WTC11 (cell line): ENCODE measurements at regions not wholly inside any gene's neighbourhood (a gene's known extent, or its start where the extent isn't known, plus 50 kb on each side); places are given as distances from the start of the nearest gene placed in this dataset.

Experiments
- ATAC-seq: fragments of 200-7000 bp; cut with Tn5 transposase; 2 replicates; pipeline ENCODE4 v1.10.0; 2021; ENCODE audit warnings: mild to moderate bottlenecking, moderate library complexity
- CTCF ChIA-PET: fragments of 300-600 bp; sonication (Branson Sonifier 250); formaldehyde crosslinking; loops from one replicate; lab custom pipeline; 2021; ENCODE audit warnings: antibody characterized with exemption; lab: Charles Lee
- POLR2A ChIA-PET: fragments of 350-600 bp; sonication (Branson Sonifier 250); formaldehyde crosslinking; loops from one replicate; lab custom pipeline; 2021; ENCODE audit warnings: antibody characterized with exemption; lab: Charles Lee
- DNase-seq: peaks from one replicate; pipeline ENCODE4 v3.0.0; 2021; ENCODE audit warnings: low spot score
- H3K27ac Mint-ChIP-seq: 2 replicates; pipeline ENCODE4 v1.8.0; 2021; ENCODE audit warnings: mixed read lengths
- H3K27me3 Mint-ChIP-seq: 2 replicates; pipeline ENCODE4 v1.8.0; 2021; ENCODE audit warnings: low read depth, mild to moderate bottlenecking, moderate library complexity, mixed read lengths
- H3K36me3 Mint-ChIP-seq: 2 replicates; pipeline ENCODE4 v1.8.0; 2021; ENCODE audit warnings: mixed read lengths
- H3K4me1 Mint-ChIP-seq: 2 replicates; pipeline ENCODE4 v1.8.0; 2022; ENCODE audit warnings: mixed read lengths
- H3K4me3 Mint-ChIP-seq: 2 replicates; pipeline ENCODE4 v1.8.0; 2021; ENCODE audit warnings: mild to moderate bottlenecking, moderate library complexity, mixed read lengths
- H3K9me3 Mint-ChIP-seq: 2 replicates; pipeline ENCODE4 v1.8.0; 2021; ENCODE audit warnings: mixed read lengths
- ATF1 ChIP-seq: sonication (generic); formaldehyde crosslinking; IDR thresholded peaks from 2 replicates; pipeline ENCODE4 v1.8.1; 2023; ENCODE audit warnings: mild to moderate bottlenecking, moderate library complexity, missing genetic modification reagents
- EMX1 ChIP-seq: fragments of 250-450 bp; sonication (Bioruptor Pico); IDR thresholded peaks from 2 replicates; pipeline ENCODE4 v1.8.0; 2021; ENCODE audit warnings: mild to moderate bottlenecking
- ESRRA ChIP-seq: sonication (generic); formaldehyde crosslinking; IDR thresholded peaks from 2 replicates; pipeline ENCODE4 v1.8.1; 2022; ENCODE audit warnings: mild to moderate bottlenecking, missing genetic modification reagents, borderline replicate concordance
- FOXJ3 ChIP-seq: sonication (generic); formaldehyde crosslinking; IDR thresholded peaks from 2 replicates; pipeline ENCODE4 v1.9.0; 2021; ENCODE audit warnings: missing genetic modification reagents, mild to moderate bottlenecking, borderline replicate concordance
- JAZF1 ChIP-seq: fragments of 250-450 bp; sonication (Bioruptor Pico); IDR thresholded peaks from 2 replicates; pipeline ENCODE4 v1.9.0; 2021; ENCODE audit warnings: moderate library complexity, mild to moderate bottlenecking, inconsistent platforms
- JUN ChIP-seq: sonication (generic); formaldehyde crosslinking; IDR thresholded peaks from 2 replicates; pipeline ENCODE4 v1.8.0; 2023; ENCODE audit warnings: mild to moderate bottlenecking, missing genetic modification reagents
- MXD4 ChIP-seq: fragments of 250-450 bp; sonication (Bioruptor Pico); IDR thresholded peaks from 2 replicates; pipeline ENCODE4 v1.8.0; 2021; ENCODE audit warnings: mild to moderate bottlenecking, moderate library complexity, borderline replicate concordance
- SMAD3 ChIP-seq: sonication (generic); formaldehyde crosslinking; IDR thresholded peaks from 2 replicates; pipeline ENCODE4 v1.8.0; 2022; ENCODE audit warnings: missing genetic modification reagents, mild to moderate bottlenecking, borderline replicate concordance
- SMAD4 ChIP-seq: sonication (generic); formaldehyde crosslinking; IDR thresholded peaks from 2 replicates; pipeline ENCODE4 v1.8.0; 2022; ENCODE audit warnings: mild to moderate bottlenecking, missing genetic modification reagents
- ZNF263 ChIP-seq: sonication (generic); formaldehyde crosslinking; IDR thresholded peaks from 2 replicates; pipeline ENCODE4 v1.8.1; 2022; ENCODE audit warnings: low read depth, mild to moderate bottlenecking, moderate library complexity, missing genetic modification reagents
- TF ChIP-seq, protein P1 (sequence below): sonication (generic); formaldehyde crosslinking; conservative IDR thresholded peaks from 2 replicates; pipeline ENCODE4 v1.8.1; 2022; ENCODE audit warnings: mild to moderate bottlenecking, missing genetic modification reagents
- TF ChIP-seq, protein P2 (sequence below): sonication (generic); formaldehyde crosslinking; IDR thresholded peaks from 2 replicates; pipeline ENCODE4 v1.8.0; 2022; ENCODE audit warnings: mild to moderate bottlenecking, missing genetic modification reagents
- TF ChIP-seq, protein P3 (sequence below): sonication (generic); formaldehyde crosslinking; IDR thresholded peaks from 2 replicates; pipeline ENCODE4 v1.8.1; 2022; ENCODE audit warnings: low read depth, mild to moderate bottlenecking, moderate library complexity, missing genetic modification reagents, borderline replicate concordance
- TF ChIP-seq, protein P4 (sequence below): sonication (generic); formaldehyde crosslinking; IDR thresholded peaks from 2 replicates; pipeline ENCODE4 v1.8.1; 2022; ENCODE audit warnings: missing genetic modification reagents, borderline replicate concordance
- TF ChIP-seq, protein P5 (sequence below): sonication (generic); formaldehyde crosslinking; IDR thresholded peaks from 2 replicates; pipeline ENCODE4 v1.8.1; 2023; ENCODE audit warnings: mild to moderate bottlenecking, missing genetic modification reagents

DNA sequence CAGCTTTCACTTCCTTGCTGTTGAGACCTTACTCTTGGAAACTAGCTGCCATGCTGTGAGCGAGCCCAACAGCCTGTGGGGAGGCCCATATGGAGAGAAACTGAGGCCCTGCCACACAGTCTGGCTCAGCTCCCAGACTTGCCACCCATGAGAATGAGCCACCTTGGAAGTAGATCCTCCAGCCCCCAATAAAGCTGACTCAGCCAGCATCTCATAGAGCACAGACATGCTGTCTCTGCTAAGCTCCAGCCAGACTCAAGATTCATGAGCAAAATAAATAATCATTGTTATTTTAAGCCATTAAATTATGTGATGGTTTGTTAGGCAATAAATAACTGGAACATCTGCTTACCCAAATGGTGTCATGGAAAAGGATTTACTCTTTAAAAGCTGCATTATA, 53.6 kb upstream of the DDX18 start:
- H3K4me3 Mint-ChIP-seq = no peak overlapping the region
- DNase-seq = no peak
- no peak overlapping the region for H3K27ac Mint-ChIP-seq
- H3K9me3 Mint-ChIP-seq = no peaks in the 10 kb centered on the region
- H3K36me3 Mint-ChIP-seq = no peaks in the 10 kb centered on the region
- no peaks in the 10 kb centered on the region for H3K27me3 Mint-ChIP-seq
- TF ChIP-seq, protein P1, sequence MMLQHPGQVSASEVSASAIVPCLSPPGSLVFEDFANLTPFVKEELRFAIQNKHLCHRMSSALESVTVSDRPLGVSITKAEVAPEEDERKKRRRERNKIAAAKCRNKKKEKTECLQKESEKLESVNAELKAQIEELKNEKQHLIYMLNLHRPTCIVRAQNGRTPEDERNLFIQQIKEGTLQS = no peak
- no peak for TF ChIP-seq MXD4 (CRISPR knock-in tag)
- no peak for TF ChIP-seq SMAD4 (CRISPR knock-in tag)
- TF ChIP-seq ZNF263 (CRISPR knock-in tag) = no peak
- no peak for TF ChIP-seq JUN
- no peak for TF ChIP-seq JAZF1 (CRISPR knock-in tag)
- H3K4me1 Mint-ChIP-seq = no peaks in the 10 kb centered on the region
- ATAC-seq = no peak
- ChIA-PET CTCF (no interaction called here), POLR2A (no interaction called here)

DNA sequence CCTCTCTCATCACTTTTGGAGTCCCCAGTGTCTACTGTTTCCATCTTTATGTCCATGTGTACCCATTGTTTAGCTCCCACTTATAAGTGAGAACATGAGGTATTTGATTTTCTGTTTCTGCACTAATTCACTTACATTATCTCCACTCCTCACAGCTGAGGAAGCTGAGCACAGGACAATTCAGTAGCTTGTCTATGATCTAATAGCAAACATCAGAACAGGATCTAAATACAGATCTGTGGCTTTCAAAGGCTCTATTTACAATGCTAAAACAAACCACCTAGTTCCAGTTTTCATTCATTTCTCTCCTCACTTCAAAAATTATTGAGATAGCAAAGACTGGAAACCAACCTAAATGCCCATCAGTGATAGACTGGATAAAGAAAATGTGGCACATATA, 52.0 kb upstream of the DDX18 start:
- Mint-ChIP-seq H3K27ac (no peak overlapping the region), H3K27me3 (peaks cover 3% of the 10 kb centered on the region; the same call in 1 of the 2 replicates), H3K4me3 (no peak overlapping the region), H3K9me3 (no peaks in the 10 kb centered on the region), H3K36me3 (no peaks in the 10 kb centered on the region), H3K4me1 (no peaks in the 10 kb centered on the region)
- no peak for DNase-seq
- ChIA-PET CTCF (no interaction called here), POLR2A (no interaction called here)
- TF ChIP-seq, protein P2, sequence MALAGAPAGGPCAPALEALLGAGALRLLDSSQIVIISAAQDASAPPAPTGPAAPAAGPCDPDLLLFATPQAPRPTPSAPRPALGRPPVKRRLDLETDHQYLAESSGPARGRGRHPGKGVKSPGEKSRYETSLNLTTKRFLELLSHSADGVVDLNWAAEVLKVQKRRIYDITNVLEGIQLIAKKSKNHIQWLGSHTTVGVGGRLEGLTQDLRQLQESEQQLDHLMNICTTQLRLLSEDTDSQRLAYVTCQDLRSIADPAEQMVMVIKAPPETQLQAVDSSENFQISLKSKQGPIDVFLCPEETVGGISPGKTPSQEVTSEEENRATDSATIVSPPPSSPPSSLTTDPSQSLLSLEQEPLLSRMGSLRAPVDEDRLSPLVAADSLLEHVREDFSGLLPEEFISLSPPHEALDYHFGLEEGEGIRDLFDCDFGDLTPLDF (CRISPR knock-in tag) = no peak
- TF ChIP-seq, protein P3, sequence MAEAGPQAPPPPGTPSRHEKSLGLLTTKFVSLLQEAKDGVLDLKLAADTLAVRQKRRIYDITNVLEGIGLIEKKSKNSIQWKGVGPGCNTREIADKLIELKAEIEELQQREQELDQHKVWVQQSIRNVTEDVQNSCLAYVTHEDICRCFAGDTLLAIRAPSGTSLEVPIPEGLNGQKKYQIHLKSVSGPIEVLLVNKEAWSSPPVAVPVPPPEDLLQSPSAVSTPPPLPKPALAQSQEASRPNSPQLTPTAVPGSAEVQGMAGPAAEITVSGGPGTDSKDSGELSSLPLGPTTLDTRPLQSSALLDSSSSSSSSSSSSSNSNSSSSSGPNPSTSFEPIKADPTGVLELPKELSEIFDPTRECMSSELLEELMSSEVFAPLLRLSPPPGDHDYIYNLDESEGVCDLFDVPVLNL (CRISPR knock-in tag) = no peak
- no peak for TF ChIP-seq EMX1 (CRISPR knock-in tag)
- TF ChIP-seq, protein P4, sequence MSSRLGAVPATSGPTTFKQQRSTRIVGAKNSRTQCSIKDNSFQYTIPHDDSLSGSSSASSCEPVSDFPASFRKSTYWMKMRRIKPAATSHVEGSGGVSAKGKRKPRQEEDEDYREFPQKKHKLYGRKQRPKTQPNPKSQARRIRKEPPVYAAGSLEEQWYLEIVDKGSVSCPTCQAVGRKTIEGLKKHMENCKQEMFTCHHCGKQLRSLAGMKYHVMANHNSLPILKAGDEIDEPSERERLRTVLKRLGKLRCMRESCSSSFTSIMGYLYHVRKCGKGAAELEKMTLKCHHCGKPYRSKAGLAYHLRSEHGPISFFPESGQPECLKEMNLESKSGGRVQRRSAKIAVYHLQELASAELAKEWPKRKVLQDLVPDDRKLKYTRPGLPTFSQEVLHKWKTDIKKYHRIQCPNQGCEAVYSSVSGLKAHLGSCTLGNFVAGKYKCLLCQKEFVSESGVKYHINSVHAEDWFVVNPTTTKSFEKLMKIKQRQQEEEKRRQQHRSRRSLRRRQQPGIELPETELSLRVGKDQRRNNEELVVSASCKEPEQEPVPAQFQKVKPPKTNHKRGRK (CRISPR knock-in tag) = no peak
- TF ChIP-seq JAZF1 (CRISPR knock-in tag) = no peak
- TF ChIP-seq, protein P5, sequence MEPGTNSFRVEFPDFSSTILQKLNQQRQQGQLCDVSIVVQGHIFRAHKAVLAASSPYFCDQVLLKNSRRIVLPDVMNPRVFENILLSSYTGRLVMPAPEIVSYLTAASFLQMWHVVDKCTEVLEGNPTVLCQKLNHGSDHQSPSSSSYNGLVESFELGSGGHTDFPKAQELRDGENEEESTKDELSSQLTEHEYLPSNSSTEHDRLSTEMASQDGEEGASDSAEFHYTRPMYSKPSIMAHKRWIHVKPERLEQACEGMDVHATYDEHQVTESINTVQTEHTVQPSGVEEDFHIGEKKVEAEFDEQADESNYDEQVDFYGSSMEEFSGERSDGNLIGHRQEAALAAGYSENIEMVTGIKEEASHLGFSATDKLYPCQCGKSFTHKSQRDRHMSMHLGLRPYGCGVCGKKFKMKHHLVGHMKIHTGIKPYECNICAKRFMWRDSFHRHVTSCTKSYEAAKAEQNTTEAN (CRISPR knock-in tag) = no peak
- TF ChIP-seq, protein P1 = no peak
- TF ChIP-seq ATF1 (CRISPR knock-in tag) = no peak
- no peak for TF ChIP-seq FOXJ3 (CRISPR knock-in tag)
- no peak for ATAC-seq

DNA sequence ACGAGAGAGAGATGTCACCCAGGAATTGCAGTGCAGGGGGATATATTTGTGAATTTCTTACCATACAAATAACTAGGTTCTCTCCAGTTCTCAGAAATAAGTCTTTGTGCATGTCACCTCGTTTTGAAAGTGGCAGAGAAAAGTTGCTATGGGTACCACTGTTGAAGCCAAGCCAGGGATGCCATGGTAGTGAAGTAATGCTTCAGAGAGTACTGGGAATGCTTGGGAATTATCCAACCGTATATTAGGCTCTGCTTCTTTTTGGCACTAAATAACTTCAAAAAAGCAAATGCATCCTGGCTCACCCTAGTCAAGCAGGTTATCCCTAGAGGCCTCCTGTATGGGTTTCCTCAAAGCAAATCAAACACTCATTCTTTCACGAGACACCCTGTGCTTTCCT, 50.7 kb upstream of the DDX18 start:
- H3K9me3 Mint-ChIP-seq = no peaks in the 10 kb centered on the region
- DNase-seq = no peak
- ChIA-PET CTCF (no interaction called here), POLR2A (no interaction called here)
- no peaks in the 10 kb centered on the region for H3K4me1 Mint-ChIP-seq
- ATAC-seq = no peak
- H3K36me3 Mint-ChIP-seq = no peaks in the 10 kb centered on the region
- H3K27me3 Mint-ChIP-seq = peaks cover 3% of the 10 kb centered on the region
- no peak overlapping the region for H3K27ac Mint-ChIP-seq
- H3K4me3 Mint-ChIP-seq = no peak overlapping the region
- TF ChIP-seq SMAD3 (CRISPR knock-in tag) (no peak), ESRRA (CRISPR knock-in tag) (no peak)
